ENCODE measurements at regions not wholly inside any gene's neighbourhood (a gene's known extent, or its start where the extent isn't known, plus 50 kb on each side); places are given as distances from the start of the nearest gene placed in this dataset.

DNA sequence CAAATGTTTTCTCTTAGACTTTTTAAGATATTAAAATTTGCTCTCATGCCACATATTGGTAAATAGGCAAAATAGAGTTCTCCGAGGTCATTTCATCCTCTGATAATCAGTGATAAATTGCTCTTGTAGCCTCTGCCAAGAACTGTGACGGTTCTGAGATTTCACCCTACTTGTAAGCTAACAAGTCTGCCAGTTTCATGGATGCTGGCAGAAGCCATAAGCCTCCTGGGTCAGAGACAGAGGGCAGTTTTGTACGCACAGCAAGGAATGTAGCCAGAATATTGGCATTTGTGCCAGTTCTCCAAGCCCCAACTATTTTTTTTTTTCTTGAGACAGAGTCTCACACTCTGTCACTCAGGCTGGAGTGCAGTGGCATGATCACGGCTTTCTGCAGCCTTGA is 945.0 kb upstream of the WWC1 start:
- peaks cover 11% of the 10 kb centered on the region for H3K4me1 ChIP-seq
- H3K9me3 ChIP-seq, result no peaks in the 10 kb centered on the region
- H3K27me3 ChIP-seq, result no peaks in the 10 kb centered on the region
- no peak for DNase-seq
- TF ChIP-seq, protein P1, sequence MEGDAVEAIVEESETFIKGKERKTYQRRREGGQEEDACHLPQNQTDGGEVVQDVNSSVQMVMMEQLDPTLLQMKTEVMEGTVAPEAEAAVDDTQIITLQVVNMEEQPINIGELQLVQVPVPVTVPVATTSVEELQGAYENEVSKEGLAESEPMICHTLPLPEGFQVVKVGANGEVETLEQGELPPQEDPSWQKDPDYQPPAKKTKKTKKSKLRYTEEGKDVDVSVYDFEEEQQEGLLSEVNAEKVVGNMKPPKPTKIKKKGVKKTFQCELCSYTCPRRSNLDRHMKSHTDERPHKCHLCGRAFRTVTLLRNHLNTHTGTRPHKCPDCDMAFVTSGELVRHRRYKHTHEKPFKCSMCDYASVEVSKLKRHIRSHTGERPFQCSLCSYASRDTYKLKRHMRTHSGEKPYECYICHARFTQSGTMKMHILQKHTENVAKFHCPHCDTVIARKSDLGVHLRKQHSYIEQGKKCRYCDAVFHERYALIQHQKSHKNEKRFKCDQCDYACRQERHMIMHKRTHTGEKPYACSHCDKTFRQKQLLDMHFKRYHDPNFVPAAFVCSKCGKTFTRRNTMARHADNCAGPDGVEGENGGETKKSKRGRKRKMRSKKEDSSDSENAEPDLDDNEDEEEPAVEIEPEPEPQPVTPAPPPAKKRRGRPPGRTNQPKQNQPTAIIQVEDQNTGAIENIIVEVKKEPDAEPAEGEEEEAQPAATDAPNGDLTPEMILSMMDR (IDR thresholded peaks at IDR 0.05; ENCODE audit: low read depth, low read length), result no peak
- no peaks in the 10 kb centered on the region for H3K36me3 ChIP-seq
- no peak overlapping the region for H3K4me3 ChIP-seq (ENCODE audit: low read depth, low read length)

DNA sequence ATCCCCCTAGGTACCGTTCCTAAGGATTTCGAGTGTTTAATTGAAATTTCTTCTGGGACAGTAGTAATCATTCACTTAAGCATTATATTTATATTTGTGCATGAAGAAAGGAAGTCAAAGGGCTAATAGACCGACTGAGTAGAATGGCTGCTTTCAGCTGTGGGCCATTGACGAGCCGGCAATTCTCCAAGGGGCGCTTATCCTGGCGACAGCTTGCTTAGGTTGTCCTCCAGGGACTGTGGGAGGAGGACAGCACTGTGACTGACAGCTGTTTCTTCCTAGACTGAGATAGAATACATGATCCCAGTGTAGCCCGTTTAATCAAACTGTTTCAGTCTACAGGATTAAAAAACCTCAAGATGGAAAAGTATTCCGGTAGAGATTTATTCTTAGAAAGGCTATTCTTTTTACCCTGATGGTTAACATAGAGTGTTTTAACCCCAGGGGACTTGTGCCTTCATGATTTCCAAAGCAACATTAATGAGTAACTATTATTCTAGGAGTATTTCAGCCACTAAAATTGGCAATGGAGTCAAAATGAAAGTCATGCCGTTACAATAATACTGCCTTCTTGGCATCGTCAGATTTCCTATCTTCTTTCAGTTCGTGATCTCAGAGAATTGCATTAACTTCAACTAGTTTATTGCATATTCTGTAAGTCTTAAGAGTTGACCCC is 943.1 kb upstream of the WWC1 start:
- Histone ChIP-seq H3K9me3 (no peaks in the 10 kb centered on the region), H3K27me3 (no peaks in the 10 kb centered on the region), H3K4me1 (peaks cover 11% of the 10 kb centered on the region), H3K36me3 (no peaks in the 10 kb centered on the region), H3K4me3 (ENCODE audit: low read depth, low read length) (peak overlapping the region; percentile 33)
- DNase-seq, result peak; percentile 67
- TF ChIP-seq, protein P1 (IDR thresholded peaks at IDR 0.05; ENCODE audit: low read depth, low read length), result no peak

DNA sequence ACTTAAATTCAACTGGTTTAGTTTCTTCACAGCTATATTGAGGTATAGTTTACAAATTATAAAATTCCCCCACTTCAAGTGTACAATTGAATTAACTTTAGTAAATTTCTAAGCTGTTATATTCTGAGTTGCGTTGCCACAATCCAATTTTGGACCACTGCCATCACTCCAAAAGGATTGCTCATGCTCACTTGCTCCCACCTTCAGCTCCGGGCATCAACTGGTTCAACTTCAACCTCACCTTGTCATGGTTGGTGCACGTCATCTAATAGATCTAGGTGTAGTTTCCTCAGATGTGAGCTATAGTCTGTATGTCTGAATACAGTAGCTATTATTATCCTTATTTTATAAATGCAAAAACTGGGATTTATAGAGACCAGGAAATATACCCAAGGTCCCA is 942.5 kb upstream of the WWC1 start:
- Histone ChIP-seq H3K4me3 (ENCODE audit: low read depth, low read length) (no peak overlapping the region), H3K4me1 (peaks cover 11% of the 10 kb centered on the region)
- TF ChIP-seq, protein P1 (IDR thresholded peaks at IDR 0.05; ENCODE audit: low read depth, low read length), result no peak

DNA sequence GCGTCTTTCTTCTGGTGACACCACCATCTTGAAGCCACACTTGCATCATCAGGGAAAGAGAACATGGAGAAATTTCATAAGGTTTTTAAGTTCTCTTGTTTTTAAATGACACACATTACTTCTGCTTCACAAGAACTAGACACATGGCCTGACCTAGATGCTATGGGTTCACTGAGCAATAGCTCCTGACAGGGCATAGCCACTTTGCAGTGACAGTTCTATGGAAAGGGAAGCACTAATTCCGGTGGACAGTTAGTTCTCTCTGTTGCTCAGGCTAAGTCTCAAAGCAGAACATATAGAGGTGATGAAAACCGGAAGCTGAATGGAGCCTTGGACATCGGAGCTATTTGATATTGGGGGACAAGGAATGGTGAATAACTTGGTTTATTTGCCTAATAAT is 940.1 kb upstream of the WWC1 start:
- TF ChIP-seq, protein P1 (IDR thresholded peaks at IDR 0.05; ENCODE audit: low read depth, low read length), result no peak
- Histone ChIP-seq H3K36me3 (no peaks in the 10 kb centered on the region), H3K4me3 (ENCODE audit: low read depth, low read length) (no peak overlapping the region), H3K9me3 (no peaks in the 10 kb centered on the region), H3K4me1 (peaks cover 11% of the 10 kb centered on the region), H3K27me3 (no peaks in the 10 kb centered on the region; the same call in 1 of the 2 replicates)
- no peak for DNase-seq

More for the DNA sequence above, 942.5 kb upstream of the WWC1 start:
- H3K27me3 ChIP-seq, result no peaks in the 10 kb centered on the region
- H3K36me3 ChIP-seq, result no peaks in the 10 kb centered on the region
- DNase-seq, result no peak
- no peaks in the 10 kb centered on the region for H3K9me3 ChIP-seq

DNA sequence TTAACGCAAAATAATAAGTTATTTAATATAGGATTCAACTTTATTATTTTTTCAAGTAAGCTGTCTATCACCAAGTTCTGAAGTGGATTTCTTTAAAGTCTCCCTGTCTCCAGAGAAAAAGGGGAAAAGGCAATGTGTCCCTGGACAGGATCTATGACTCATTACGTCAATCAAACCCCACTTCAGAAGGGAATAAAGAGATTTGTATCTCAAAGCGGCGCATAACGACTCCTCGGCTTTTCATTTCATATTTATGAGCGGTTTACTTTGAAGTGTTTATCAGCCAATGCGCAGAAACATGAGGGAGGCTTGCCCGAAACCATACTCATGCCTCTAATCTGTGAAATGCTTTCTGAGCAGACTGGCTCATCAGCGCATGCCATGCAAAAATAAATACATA is 938.6 kb upstream of the WWC1 start:
- DNase-seq, result peak; percentile 30
- peaks cover 3% of the 10 kb centered on the region; the same call in 1 of the 2 replicates for H3K4me1 ChIP-seq
- TF ChIP-seq, protein P1 (IDR thresholded peaks at IDR 0.05; ENCODE audit: low read depth, low read length), result no peak

DNA sequence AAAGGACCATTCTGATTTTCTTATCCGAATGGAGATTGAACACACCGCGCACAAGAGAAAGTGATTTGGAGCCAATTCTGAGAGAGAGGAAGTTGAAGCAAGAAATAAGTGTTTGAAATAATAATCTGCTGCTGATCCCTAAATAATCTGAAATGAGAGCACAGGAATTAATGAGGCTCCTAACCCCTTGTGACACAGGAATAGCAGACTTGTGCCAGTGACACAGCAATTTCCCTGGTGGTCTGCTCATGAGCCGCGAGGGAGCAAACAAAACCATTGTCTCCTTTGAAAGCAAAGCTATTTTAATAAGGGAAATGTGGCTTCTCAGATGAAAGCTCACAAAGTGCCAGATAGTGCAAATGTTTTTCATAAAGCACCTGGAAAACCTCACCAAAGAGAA is 936.1 kb upstream of the WWC1 start:
- Histone ChIP-seq H3K4me1 (no peaks in the 10 kb centered on the region; the same call in 1 of the 2 replicates), H3K4me3 (ENCODE audit: low read depth, low read length) (no peak overlapping the region), H3K9me3 (no peaks in the 10 kb centered on the region), H3K36me3 (no peaks in the 10 kb centered on the region), H3K27me3 (no peaks in the 10 kb centered on the region; the same call in 1 of the 2 replicates)
- TF ChIP-seq, protein P1 (IDR thresholded peaks at IDR 0.05; ENCODE audit: low read depth, low read length), result no peak
- DNase-seq, result no peak

More for the DNA sequence above, 938.6 kb upstream of the WWC1 start:
- Histone ChIP-seq H3K27me3 (no peaks in the 10 kb centered on the region; the same call in 1 of the 2 replicates), H3K36me3 (no peaks in the 10 kb centered on the region), H3K4me3 (ENCODE audit: low read depth, low read length) (peak overlapping the region; percentile 27; the same call in 1 of the 2 replicates), H3K9me3 (no peaks in the 10 kb centered on the region)

Measured in BE2C (cell line).